Neural cell (in vitro differentiated cells): ENCODE measurements at regions not wholly inside any gene's neighbourhood (a gene's known extent, or its start where the extent isn't known, plus 50 kb on each side); places are given as distances from the start of the nearest gene placed in this dataset.
"Not testable (repeated sequence)": the region's sequence is repeated elsewhere in the genome, so short reads cannot be mapped to it uniquely, and the experiment has no call there.

Source experiments
- H2AFZ ChIP-seq: fragments of 200-600, 300-800 bp; sonication (generic), shearing (Covaris generic); 2 replicates; pipeline ENCODE4 v1.6.0; 2014; ENCODE audit warnings: low read depth, mild to moderate bottlenecking, antibody characterized with exemption, low read length, moderate library complexity
- H3F3A ChIP-seq: fragments of 200-600 bp; shearing (Covaris generic); 2 replicates; pipeline ENCODE4 v1.6.1; 2016; ENCODE audit warnings: mild to moderate bottlenecking, moderate library complexity, mixed read lengths, antibody characterized with exemption, low read length; ENCODE audit not compliant: insufficient read depth, poor library complexity, severe bottlenecking
- H3K27ac ChIP-seq: fragments of 200-600, 300-800 bp; sonication (generic), shearing (Covaris generic); 2 replicates; pipeline ENCODE4 v1.5.1; 2014; ENCODE audit warnings: mild to moderate bottlenecking, low read length, moderate library complexity
- H3K27me3 ChIP-seq: fragments of 300-800, 200-600 bp; sonication (generic), shearing (Covaris generic); 2 replicates; pipeline ENCODE4 v1.6.0; 2014; ENCODE audit warnings: mild to moderate bottlenecking, low read depth, low read length, moderate library complexity; ENCODE audit not compliant: insufficient read depth
- H3K36me3 ChIP-seq: fragments of 300-800, 200-600 bp; sonication (generic), shearing (Covaris generic); 2 replicates; pipeline ENCODE4 v1.5.1; 2014; ENCODE audit warnings: mild to moderate bottlenecking, antibody characterized with exemption, low read length, moderate library complexity; ENCODE audit not compliant: insufficient read depth
- H3K4me2 ChIP-seq: fragments of 300-800, 200-600 bp; sonication (generic), shearing (Covaris generic); 2 replicates; pipeline ENCODE4 v1.6.0; 2014; ENCODE audit warnings: mild to moderate bottlenecking, low read length
- H3K4me3 ChIP-seq: fragments of 300-800, 200-600 bp; sonication (generic), shearing (Covaris generic); 2 replicates; pipeline ENCODE4 v1.5.1; 2014; ENCODE audit warnings: mild to moderate bottlenecking, low read length, moderate library complexity
- H3K79me2 ChIP-seq: fragments of 200-600 bp; shearing (Covaris generic); replicated peaks from 2 replicates; pipeline ENCODE4 v1.6.0; 2014; ENCODE audit warnings: mild to moderate bottlenecking, low read length, moderate library complexity; ENCODE audit not compliant: insufficient read depth
- H3K9ac ChIP-seq: fragments of 300-800, 200-600 bp; sonication (generic), shearing (Covaris generic); 2 replicates; pipeline ENCODE4 v1.6.1; 2016; ENCODE audit warnings: mild to moderate bottlenecking, low read length, mixed read lengths
- H3K9me2 ChIP-seq: fragments of 200-600 bp; shearing (Covaris generic); 2 replicates; pipeline ENCODE4 v1.6.1; 2016; ENCODE audit warnings: mild to moderate bottlenecking, low read length, mixed read lengths; ENCODE audit not compliant: insufficient read depth
- H3K9me3 ChIP-seq: fragments of 200-600, 300-800 bp; sonication (generic), shearing (Covaris generic); 2 replicates; pipeline ENCODE4 v1.6.1; 2016; ENCODE audit warnings: mild to moderate bottlenecking, mixed run types, low read length, moderate library complexity, mixed read lengths
- H4K20me1 ChIP-seq: fragments of 200-600 bp; shearing (Covaris generic); 2 replicates; pipeline ENCODE4 v1.6.1; 2016; ENCODE audit warnings: mild to moderate bottlenecking, mixed run types; ENCODE audit not compliant: insufficient read depth
- CTCF ChIP-seq: fragments of 450-650 bp; IDR thresholded peaks from 2 replicates; pipeline ENCODE4 v1.5.1; 2014; ENCODE audit warnings: antibody characterized with exemption, mild to moderate bottlenecking, moderate library complexity; ENCODE audit not compliant: poor library complexity, severe bottlenecking
- EP300 ChIP-seq: fragments of 450-650 bp; conservative IDR thresholded peaks from 2 replicates; pipeline ENCODE4 v1.6.1; 2014; ENCODE audit warnings: antibody characterized with exemption, mild to moderate bottlenecking, moderate library complexity; ENCODE audit not compliant: poor library complexity, severe bottlenecking
- EZH2 ChIP-seq: fragments of 200-600, 300-800 bp; shearing (Covaris generic), sonication (generic); IDR thresholded peaks from 2 replicates; pipeline ENCODE4 v1.6.1; 2014; ENCODE audit warnings: antibody characterized with exemption, low read length, borderline replicate concordance, mild to moderate bottlenecking; ENCODE audit not compliant: insufficient read depth, poor library complexity, severe bottlenecking
- MXI1 ChIP-seq: fragments of 450-650 bp; conservative IDR thresholded peaks from 2 replicates; pipeline ENCODE4 v1.6.1; 2014; ENCODE audit warnings: antibody characterized with exemption, mild to moderate bottlenecking; ENCODE audit not compliant: poor library complexity, severe bottlenecking
- POLR2AphosphoS5 ChIP-seq: IDR thresholded peaks from 2 replicates; pipeline ENCODE4 v1.6.1; 2012
- RAD21 ChIP-seq: fragments of 450-650 bp; conservative IDR thresholded peaks from 2 replicates; pipeline ENCODE4 v1.6.1; 2014; ENCODE audit warnings: antibody characterized with exemption, mild to moderate bottlenecking, moderate library complexity
- SMC3 ChIP-seq: fragments of 450-650 bp; conservative IDR thresholded peaks from 2 replicates; pipeline ENCODE4 v1.6.1; 2014; ENCODE audit warnings: antibody characterized with exemption, mild to moderate bottlenecking, moderate library complexity; ENCODE audit not compliant: poor library complexity
- TAF1 ChIP-seq: IDR thresholded peaks from 2 replicates; pipeline ENCODE4 v1.6.1; 2012; ENCODE audit warnings: low read depth
- TF ChIP-seq, protein P1 (sequence below): IDR thresholded peaks from 2 replicates; pipeline ENCODE4 v1.6.1; 2012; ENCODE audit warnings: borderline replicate concordance

- H3K36me3 ChIP-seq, H3K27me3 ChIP-seq, H4K20me1 ChIP-seq, H3K9me3 ChIP-seq, H3K27ac ChIP-seq, H3K9me2 ChIP-seq, H3K4me3 ChIP-seq, H3F3A ChIP-seq, H3K4me2 ChIP-seq, H3K79me2 ChIP-seq, H2AFZ ChIP-seq, H3K9ac ChIP-seq: not testable (repeated sequence)
Measured at GRCh38 chr4:138577826-138578225, 335.7 kb upstream of the SLC7A11 start.

- Histone ChIP-seq H3K4me2 (no peak overlapping the region), H3K79me2 (no peaks in the 10 kb centered on the region), H3K9ac (no peak overlapping the region), H4K20me1 (no peaks in the 10 kb centered on the region), H3K36me3 (no peaks in the 10 kb centered on the region), H3K9me3 (peaks cover 5% of the 10 kb centered on the region), H3K27ac (no peak overlapping the region), H3K27me3 (no peaks in the 10 kb centered on the region), H3K4me3 (no peak overlapping the region), H3K9me2 (no peaks in the 10 kb centered on the region), H2AFZ (no peak overlapping the region), H3F3A (no peaks in the 10 kb centered on the region)
- TF ChIP-seq RAD21 (no peak), EP300 (no peak), POLR2AphosphoS5 (no peak), MXI1 (no peak), CTCF (no peak), TAF1 (no peak), EZH2 (no peak)
- TF ChIP-seq, protein P1, sequence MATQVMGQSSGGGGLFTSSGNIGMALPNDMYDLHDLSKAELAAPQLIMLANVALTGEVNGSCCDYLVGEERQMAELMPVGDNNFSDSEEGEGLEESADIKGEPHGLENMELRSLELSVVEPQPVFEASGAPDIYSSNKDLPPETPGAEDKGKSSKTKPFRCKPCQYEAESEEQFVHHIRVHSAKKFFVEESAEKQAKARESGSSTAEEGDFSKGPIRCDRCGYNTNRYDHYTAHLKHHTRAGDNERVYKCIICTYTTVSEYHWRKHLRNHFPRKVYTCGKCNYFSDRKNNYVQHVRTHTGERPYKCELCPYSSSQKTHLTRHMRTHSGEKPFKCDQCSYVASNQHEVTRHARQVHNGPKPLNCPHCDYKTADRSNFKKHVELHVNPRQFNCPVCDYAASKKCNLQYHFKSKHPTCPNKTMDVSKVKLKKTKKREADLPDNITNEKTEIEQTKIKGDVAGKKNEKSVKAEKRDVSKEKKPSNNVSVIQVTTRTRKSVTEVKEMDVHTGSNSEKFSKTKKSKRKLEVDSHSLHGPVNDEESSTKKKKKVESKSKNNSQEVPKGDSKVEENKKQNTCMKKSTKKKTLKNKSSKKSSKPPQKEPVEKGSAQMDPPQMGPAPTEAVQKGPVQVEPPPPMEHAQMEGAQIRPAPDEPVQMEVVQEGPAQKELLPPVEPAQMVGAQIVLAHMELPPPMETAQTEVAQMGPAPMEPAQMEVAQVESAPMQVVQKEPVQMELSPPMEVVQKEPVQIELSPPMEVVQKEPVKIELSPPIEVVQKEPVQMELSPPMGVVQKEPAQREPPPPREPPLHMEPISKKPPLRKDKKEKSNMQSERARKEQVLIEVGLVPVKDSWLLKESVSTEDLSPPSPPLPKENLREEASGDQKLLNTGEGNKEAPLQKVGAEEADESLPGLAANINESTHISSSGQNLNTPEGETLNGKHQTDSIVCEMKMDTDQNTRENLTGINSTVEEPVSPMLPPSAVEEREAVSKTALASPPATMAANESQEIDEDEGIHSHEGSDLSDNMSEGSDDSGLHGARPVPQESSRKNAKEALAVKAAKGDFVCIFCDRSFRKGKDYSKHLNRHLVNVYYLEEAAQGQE: no peak
Measured at GRCh38 chr4:138577145-138577544, 335.0 kb upstream of the SLC7A11 start.

- no peak overlapping the region for H3K4me2 ChIP-seq
- H3K4me3 ChIP-seq: no peak overlapping the region
- no peak for TF ChIP-seq SMC3
- TF ChIP-seq RAD21: no peak
- TF ChIP-seq EZH2: no peak
- no peak for TF ChIP-seq POLR2AphosphoS5
- TF ChIP-seq CTCF: no peak
- TF ChIP-seq, protein P1: no peak
- H3K27ac ChIP-seq: no peak overlapping the region
- no peaks in the 10 kb centered on the region for H4K20me1 ChIP-seq
- no peaks in the 10 kb centered on the region for H3K79me2 ChIP-seq
- no peaks in the 10 kb centered on the region for H3K36me3 ChIP-seq
- no peak overlapping the region for H2AFZ ChIP-seq
- no peaks in the 10 kb centered on the region for H3K9me2 ChIP-seq
- no peaks in the 10 kb centered on the region for H3F3A ChIP-seq
- H3K9me3 ChIP-seq: peaks cover 5% of the 10 kb centered on the region
- no peaks in the 10 kb centered on the region for H3K27me3 ChIP-seq
- no peak overlapping the region for H3K9ac ChIP-seq
Measured at GRCh38 chr4:138576684-138577083, 334.5 kb upstream of the SLC7A11 start.
